GM12878 (cell line): ENCODE measurements at regions not wholly inside any gene's neighbourhood (a gene's known extent, or its start where the extent isn't known, plus 50 kb on each side); places are given as distances from the start of the nearest gene placed in this dataset.

Experiments
- ATAC-seq: fragments of 200-7000 bp; cut with Tn5 transposase; 3 replicates; pipeline ENCODE4 v1.9.1; 2020; ENCODE audit warnings: mild to moderate bottlenecking, moderate library complexity
- BruUV-seq: library from RNA; stranded (reverse); fragments of 400-500 nt; replicated peaks from 2 replicates; lab custom pipeline; 2021; lab: Mats Ljungman, UMichigan
- CTCF ChIA-PET: fragments of 300-600 bp; sonication (Branson Sonifier 250); formaldehyde crosslinking; extraction: SDS; loops from one replicate; lab custom pipeline; 2021; ENCODE audit warnings: inconsistent platforms; lab: Yijun Ruan, JAX
- POLR2A ChIA-PET: fragments of 350-600 bp; formaldehyde crosslinking; extraction: SDS; loops from one replicate; lab custom pipeline; 2021; ENCODE audit warnings: inconsistent platforms; lab: Charles Lee
- RAD21 ChIA-PET: fragments of 300-600 bp; sonication (Branson Sonifier 250); formaldehyde crosslinking; loops from one replicate; lab custom pipeline; 2023; ENCODE audit warnings: antibody characterized with exemption; ENCODE audit not compliant: unreplicated experiment; lab: Charles Lee
- SMC1A ChIA-PET: fragments of 300-600 bp; sonication (Branson Sonifier 250); formaldehyde crosslinking; loops from one replicate; lab custom pipeline; 2023; ENCODE audit not compliant: unreplicated experiment, uncharacterized antibody; lab: Charles Lee
- DNase-seq: peaks from one replicate; pipeline ENCODE4 v3.0.0-alpha.2; 2011; ENCODE audit warnings: low read depth, low spot score
- FAIRE-seq: peaks from 3 replicates; lab custom pipeline; 2011; peaks lifted over from hg19 to GRCh38; lab: Jason Lieb, UNC
- H2AFZ ChIP-seq: 2 replicates; pipeline ENCODE4 v1.6.0; 2011; ENCODE audit warnings: low read depth, low read length, control low read depth; ENCODE audit not compliant: control insufficient read depth
- H3K27ac ChIP-seq: 2 replicates; pipeline ENCODE4 v1.5.1; 2011; ENCODE audit warnings: control low read depth; ENCODE audit not compliant: control insufficient read depth, insufficient read depth
- H3K27me3 ChIP-seq, 2 experiments: replicated peaks in 1 of 2; 2 replicates each; pipeline versions ENCODE4 v1.6.0 to v1.6.1; 2011; ENCODE audit warnings: low read length in 1 of 2; ENCODE audit not compliant: control insufficient read depth in 2 of 2, insufficient read depth in 2 of 2
- H3K36me3 ChIP-seq, 2 experiments: 2 replicates each; pipeline ENCODE4 v1.5.1; 2011; ENCODE audit warnings: low read length in 1 of 2; ENCODE audit not compliant: control insufficient read depth in 2 of 2, insufficient read depth in 2 of 2
- H3K4me1 ChIP-seq: 2 replicates; pipeline ENCODE4 v1.6.1; 2011; ENCODE audit warnings: mild to moderate bottlenecking, low read length, moderate library complexity, mixed read lengths; ENCODE audit not compliant: control insufficient read depth, insufficient read depth
- H3K4me2 ChIP-seq: 2 replicates; pipeline ENCODE4 v1.6.0; 2011; ENCODE audit warnings: control low read depth; ENCODE audit not compliant: control insufficient read depth, insufficient read depth
- H3K4me3 ChIP-seq: fragments of 200-600 bp; sonication (generic); 2 replicates; pipeline ENCODE4 v1.5.1; 2016
- H3K79me2 ChIP-seq: 2 replicates; pipeline ENCODE4 v1.6.0; 2011; ENCODE audit warnings: low read length; ENCODE audit not compliant: control insufficient read depth, insufficient read depth
- H3K9ac ChIP-seq: 2 replicates; pipeline ENCODE4 v1.8.0; 2011; ENCODE audit warnings: low read length, control low read depth, mixed read lengths; ENCODE audit not compliant: control insufficient read depth, insufficient read depth
- H3K9me3 ChIP-seq: replicated peaks from 3 replicates; pipeline ENCODE4 v1.5.1; 2011; ENCODE audit warnings: mild to moderate bottlenecking, low read length; ENCODE audit not compliant: control insufficient read depth, insufficient read depth
- H4K20me1 ChIP-seq: 2 replicates; pipeline ENCODE4 v1.6.0; 2011; ENCODE audit not compliant: control insufficient read depth, insufficient read depth
- BRCA1 ChIP-seq: IDR thresholded peaks from 2 replicates; pipeline ENCODE4 v1.6.1; 2011; ENCODE audit warnings: low read depth, low read length, improper control_type of control experiment
- CBFB ChIP-seq: IDR thresholded peaks from 2 replicates; pipeline ENCODE4 v1.6.1; 2016; ENCODE audit warnings: antibody characterized with exemption, low read depth
- FOXK2 ChIP-seq: fragments of 450-650 bp; IDR thresholded peaks from 2 replicates; pipeline ENCODE4 v1.6.1; 2017; ENCODE audit warnings: mild to moderate bottlenecking, moderate library complexity
- HDAC6 ChIP-seq: fragments of 200-600 bp; sonication (generic); IDR thresholded peaks from one replicate; pipeline ENCODE4 v1.8.0; 2017; ENCODE audit warnings: antibody characterized with exemption; ENCODE audit not compliant: unreplicated experiment
- KDM1A ChIP-seq: fragments of 200-600 bp; sonication (generic); IDR thresholded peaks from 2 replicates; pipeline ENCODE4 v1.6.1; 2016; ENCODE audit warnings: borderline replicate concordance
- NBN ChIP-seq: fragments of 450-650 bp; IDR thresholded peaks from 2 replicates; pipeline ENCODE4 v1.6.1; 2016
- NFIC ChIP-seq: IDR thresholded peaks from 2 replicates; pipeline ENCODE4 v1.6.1; 2012; ENCODE audit warnings: low read depth, mild to moderate bottlenecking, inconsistent platforms, low read length, moderate library complexity
- RUNX3 ChIP-seq: IDR thresholded peaks from 2 replicates; pipeline ENCODE4 v1.6.1; 2012; ENCODE audit warnings: low read length, inconsistent platforms
- SMARCA5 ChIP-seq: fragments of 450-650 bp; IDR thresholded peaks from 2 replicates; pipeline ENCODE4 v1.6.1; 2017; ENCODE audit warnings: mild to moderate bottlenecking
- SRF ChIP-seq, 2 experiments: IDR thresholded peaks; 2 replicates each; pipeline ENCODE4 v1.6.1; 2011; ENCODE audit warnings: low read depth in 2 of 2, low read length in 2 of 2, mild to moderate bottlenecking in 1 of 2, moderate library complexity in 1 of 2
- TAF1 ChIP-seq: IDR thresholded peaks from 2 replicates; pipeline ENCODE4 v1.6.1; 2011; ENCODE audit warnings: mild to moderate bottlenecking, low read depth, low read length, borderline replicate concordance
- WGBS: methylation state at CpG from one replicate; pipeline ENCODE4 v1.1.6; 2016; ENCODE audit warnings: low lambda C conversion rate; ENCODE audit not compliant: insufficient replicate concordance, insufficient coverage; ENCODE audit errors: missing lambda C conversion rate; 5-methylcytosine and 5-hydroxymethylcytosine counted together
- in situ Hi-C: fragments of 300-500 bp; cut with MboI; formaldehyde crosslinking; loops from 9 replicates; pipeline ENCODE4 v1.14.3; 2018; ENCODE audit warnings: mixed read lengths
- intact Hi-C: fragments of 100-400 bp; cut with micrococcal nuclease; formaldehyde crosslinking; loops from one replicate; pipeline ENCODE4 v1.14.2; 2022; ENCODE audit not compliant: unreplicated experiment
- TF ChIP-seq, protein P1 (sequence below): fragments of 450-650 bp; IDR thresholded peaks from 2 replicates; pipeline ENCODE4 v1.6.1; 2018; ENCODE audit warnings: borderline replicate concordance, mild to moderate bottlenecking; ENCODE audit not compliant: partially characterized antibody
- TF ChIP-seq, protein P2 (sequence below): IDR thresholded peaks from 2 replicates; pipeline ENCODE4 v1.6.1; 2012; ENCODE audit warnings: low read depth, low read length, improper control_type of control experiment

DNA sequence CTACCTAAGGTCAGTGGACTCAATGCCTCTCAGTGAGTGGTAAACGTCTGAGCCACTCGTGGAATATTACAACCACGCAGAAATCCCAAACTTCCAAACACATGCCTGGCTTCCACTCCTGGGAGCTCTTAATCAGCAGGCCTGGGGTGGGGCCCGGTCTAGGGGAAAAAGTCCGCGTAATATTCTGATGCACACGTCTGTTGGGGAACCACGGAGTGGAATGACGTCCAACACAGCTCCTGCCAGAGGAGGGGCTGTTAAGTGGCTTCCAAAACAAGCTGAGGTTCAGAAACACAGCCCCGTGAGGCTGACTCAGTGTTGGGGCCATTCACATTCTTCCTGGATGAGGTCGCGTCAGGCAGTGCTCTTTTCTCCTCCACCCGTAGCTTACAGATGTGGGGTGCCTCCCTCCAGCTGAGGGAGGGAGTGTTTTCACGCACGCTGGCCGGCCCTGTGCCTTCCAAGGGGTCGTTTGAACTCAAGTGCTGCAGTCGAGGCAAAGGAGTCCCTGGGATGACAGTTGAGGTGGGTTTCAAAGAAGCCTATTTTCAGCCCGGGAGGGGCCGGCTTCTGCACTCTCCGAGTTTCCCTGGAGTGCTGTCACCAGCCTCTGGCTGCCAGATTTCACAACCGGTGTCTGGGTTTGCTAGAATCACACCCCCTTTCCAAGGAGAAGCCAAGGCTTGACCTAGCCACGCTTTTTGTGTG, 73.1 kb downstream of the ACKR3 start:
- in situ Hi-C loops = no loop called here
- no peak for FAIRE-seq
- WGBS = 45% methylated on average over 22 of the region's 23 CpGs
- no peaks in the 10 kb centered on the region for H4K20me1 ChIP-seq
- no peak overlapping the region for H3K4me3 ChIP-seq
- H3K79me2 ChIP-seq = no peaks in the 10 kb centered on the region
- no peak overlapping the region for H2AFZ ChIP-seq
- no peak for ATAC-seq
- RAD21 ChIA-PET = no interaction called here
- CTCF ChIA-PET = no interaction called here
- intact Hi-C loops = no loop called here
- H3K27ac ChIP-seq = no peak overlapping the region
- H3K36me3 ChIP-seq = no peaks in the 10 kb centered on the region
- TF ChIP-seq SRF (IDR thresholded peaks at IDR 0.05; ENCODE audit: low read depth in 2 of 2, low read length in 2 of 2) (no peak), CBFB (no peak), BRCA1 (no peak), RUNX3 (no peak), SMARCA5 (no peak), NBN (no peak), HDAC6 (no peak), KDM1A (no peak), NFIC (no peak), FOXK2 (no peak), TAF1 (no peak)
- TF ChIP-seq, protein P1, sequence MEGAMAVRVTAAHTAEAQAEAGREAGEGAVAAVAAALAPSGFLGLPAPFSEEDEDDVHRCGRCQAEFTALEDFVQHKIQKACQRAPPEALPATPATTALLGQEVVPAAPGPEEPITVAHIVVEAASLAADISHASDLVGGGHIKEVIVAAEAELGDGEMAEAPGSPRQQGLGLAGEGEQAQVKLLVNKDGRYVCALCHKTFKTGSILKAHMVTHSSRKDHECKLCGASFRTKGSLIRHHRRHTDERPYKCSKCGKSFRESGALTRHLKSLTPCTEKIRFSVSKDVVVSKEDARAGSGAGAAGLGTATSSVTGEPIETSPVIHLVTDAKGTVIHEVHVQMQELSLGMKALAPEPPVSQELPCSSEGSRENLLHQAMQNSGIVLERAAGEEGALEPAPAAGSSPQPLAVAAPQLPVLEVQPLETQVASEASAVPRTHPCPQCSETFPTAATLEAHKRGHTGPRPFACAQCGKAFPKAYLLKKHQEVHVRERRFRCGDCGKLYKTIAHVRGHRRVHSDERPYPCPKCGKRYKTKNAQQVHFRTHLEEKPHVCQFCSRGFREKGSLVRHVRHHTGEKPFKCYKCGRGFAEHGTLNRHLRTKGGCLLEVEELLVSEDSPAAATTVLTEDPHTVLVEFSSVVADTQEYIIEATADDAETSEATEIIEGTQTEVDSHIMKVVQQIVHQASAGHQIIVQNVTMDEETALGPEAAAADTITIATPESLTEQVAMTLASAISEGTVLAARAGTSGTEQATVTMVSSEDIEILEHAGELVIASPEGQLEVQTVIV = no peak
- TF ChIP-seq, protein P2, sequence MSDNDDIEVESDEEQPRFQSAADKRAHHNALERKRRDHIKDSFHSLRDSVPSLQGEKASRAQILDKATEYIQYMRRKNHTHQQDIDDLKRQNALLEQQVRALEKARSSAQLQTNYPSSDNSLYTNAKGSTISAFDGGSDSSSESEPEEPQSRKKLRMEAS = no peak
- H3K9ac ChIP-seq = no peak overlapping the region
- no peaks in the 10 kb centered on the region; the same call in 1 of the 3 replicates for H3K9me3 ChIP-seq
- SMC1A ChIA-PET = no interaction called here
- no peak overlapping the region for H3K4me2 ChIP-seq
- BruUV-seq = no TSS peak
- 0 out of 4 replicates have a peak, but pooled peaks cover 0 to 1% of the 10 kb centered on the region in 2 experiments for H3K27me3 ChIP-seq
- H3K4me1 ChIP-seq = no peaks in the 10 kb centered on the region; the same call in 1 of the 2 replicates
- POLR2A ChIA-PET = no interaction called here
- DNase-seq = no peak
